Retinal pigment epithelial cell (primary cell): ENCODE measurements at regions not wholly inside any gene's neighbourhood (a gene's known extent, or its start where the extent isn't known, plus 50 kb on each side); places are given as distances from the start of the nearest gene placed in this dataset.
A peak's percentile ranks its signal among the peaks of the same experiment; 100 is the strongest.

Experiments used
- DNase-seq: peaks from one replicate; pipeline ENCODE4 v3.0.0-alpha.2; 2010; ENCODE audit warnings: low read depth
- H3K4me3 ChIP-seq: 2 replicates; pipeline ENCODE4 v1.5.1; 2011; ENCODE audit warnings: mild to moderate bottlenecking, low read length, control low read depth, moderate library complexity
- TF ChIP-seq, protein P1 (sequence below): conservative IDR thresholded peaks from 2 replicates; pipeline ENCODE4 v1.5.1; 2011; ENCODE audit warnings: low read depth, low read length, control low read depth, inconsistent platforms

DNA sequence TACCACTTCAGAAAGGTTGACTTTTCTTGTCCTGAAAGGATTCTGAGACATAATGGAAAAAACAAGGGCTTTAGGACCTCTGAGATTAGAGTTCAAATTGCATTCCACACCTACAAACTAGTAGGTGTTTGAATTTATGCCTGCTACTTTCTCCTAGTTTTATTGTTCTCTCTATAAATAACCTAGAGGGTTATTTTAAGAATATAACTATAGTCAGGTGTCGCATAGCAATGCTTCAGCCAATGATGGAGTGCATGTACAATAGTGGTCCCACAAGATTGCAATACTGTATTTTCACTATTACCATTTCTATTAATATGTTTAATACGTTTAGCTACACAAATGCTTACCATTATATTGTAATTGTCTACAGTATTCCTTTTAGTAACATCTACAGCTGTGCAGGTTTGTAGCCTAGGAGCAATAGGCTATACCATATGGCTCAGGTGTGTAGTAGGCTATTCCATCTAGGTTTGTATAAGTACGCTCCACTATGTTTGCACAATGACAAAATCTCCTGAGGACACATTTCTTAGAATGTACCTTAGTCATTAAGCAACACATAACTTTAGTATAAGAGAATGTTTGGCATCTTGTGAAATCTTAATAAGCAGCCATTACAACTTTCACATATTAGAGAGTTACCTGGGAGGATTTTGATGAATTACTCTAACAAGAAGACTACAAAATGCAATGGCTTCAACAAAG is 1352.5 kb downstream of the ZPLD1 start:
- DNase-seq = no peak
- TF ChIP-seq, protein P1, sequence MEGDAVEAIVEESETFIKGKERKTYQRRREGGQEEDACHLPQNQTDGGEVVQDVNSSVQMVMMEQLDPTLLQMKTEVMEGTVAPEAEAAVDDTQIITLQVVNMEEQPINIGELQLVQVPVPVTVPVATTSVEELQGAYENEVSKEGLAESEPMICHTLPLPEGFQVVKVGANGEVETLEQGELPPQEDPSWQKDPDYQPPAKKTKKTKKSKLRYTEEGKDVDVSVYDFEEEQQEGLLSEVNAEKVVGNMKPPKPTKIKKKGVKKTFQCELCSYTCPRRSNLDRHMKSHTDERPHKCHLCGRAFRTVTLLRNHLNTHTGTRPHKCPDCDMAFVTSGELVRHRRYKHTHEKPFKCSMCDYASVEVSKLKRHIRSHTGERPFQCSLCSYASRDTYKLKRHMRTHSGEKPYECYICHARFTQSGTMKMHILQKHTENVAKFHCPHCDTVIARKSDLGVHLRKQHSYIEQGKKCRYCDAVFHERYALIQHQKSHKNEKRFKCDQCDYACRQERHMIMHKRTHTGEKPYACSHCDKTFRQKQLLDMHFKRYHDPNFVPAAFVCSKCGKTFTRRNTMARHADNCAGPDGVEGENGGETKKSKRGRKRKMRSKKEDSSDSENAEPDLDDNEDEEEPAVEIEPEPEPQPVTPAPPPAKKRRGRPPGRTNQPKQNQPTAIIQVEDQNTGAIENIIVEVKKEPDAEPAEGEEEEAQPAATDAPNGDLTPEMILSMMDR = no peak
- H3K4me3 ChIP-seq = no peak overlapping the region

DNA sequence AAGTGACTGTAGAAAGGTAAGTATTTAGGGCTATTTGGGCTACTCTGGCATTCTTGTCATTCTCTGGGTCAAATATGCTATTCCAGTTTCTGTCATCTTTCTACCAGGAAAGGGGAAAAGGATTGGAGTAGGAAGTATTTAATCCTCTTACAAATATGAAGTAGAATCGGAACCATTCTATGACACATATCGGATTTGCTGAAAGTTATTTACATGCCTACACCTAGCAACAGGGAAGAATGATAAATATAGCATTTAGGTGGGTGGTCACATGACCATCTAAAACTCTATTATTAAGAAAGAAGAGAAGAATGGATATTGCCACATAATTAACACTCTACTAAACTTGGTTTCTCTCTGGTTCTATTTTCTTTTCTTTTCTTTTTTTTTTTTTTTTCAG is 1353.1 kb downstream of the ZPLD1 start:
- no peak overlapping the region for H3K4me3 ChIP-seq
- DNase-seq = peak; percentile 62
- TF ChIP-seq, protein P1 = no peak

DNA sequence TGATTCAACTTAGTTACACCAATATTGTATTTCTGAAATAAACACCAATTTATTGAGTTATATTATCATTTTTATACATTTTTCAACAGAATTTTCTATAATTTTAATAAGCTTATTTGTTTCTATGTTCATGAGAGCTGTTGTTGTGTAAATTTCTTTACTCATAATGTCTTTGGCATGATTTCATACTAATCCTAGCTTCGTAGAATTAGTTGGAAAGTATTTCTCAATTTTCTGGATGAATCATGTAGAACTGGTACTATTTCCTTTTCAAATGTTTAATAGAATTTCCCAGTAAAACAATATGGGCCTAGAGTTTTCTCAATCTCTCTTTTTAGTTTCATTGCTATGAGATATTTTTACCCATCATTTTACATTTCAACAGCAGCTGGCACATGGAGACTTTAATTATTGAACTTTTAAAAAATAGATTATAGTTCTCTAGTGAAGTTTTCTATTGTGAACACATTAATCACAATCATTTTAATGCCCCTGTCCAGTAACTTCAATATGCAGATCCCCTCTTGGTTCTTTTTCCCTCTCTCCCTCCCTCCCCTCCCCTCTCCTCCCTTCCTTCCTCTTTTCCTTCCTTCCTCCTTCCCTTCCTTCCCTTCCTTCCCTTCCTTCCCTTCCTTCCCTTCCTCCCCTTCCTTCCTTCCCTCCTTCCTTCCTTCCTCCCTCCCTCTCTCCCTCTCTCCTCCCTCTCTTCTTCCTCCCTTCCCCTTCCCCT is 1357.1 kb downstream of the ZPLD1 start:
- H3K4me3 ChIP-seq = no peak overlapping the region
- DNase-seq = no peak
- TF ChIP-seq, protein P1 = no peak

DNA sequence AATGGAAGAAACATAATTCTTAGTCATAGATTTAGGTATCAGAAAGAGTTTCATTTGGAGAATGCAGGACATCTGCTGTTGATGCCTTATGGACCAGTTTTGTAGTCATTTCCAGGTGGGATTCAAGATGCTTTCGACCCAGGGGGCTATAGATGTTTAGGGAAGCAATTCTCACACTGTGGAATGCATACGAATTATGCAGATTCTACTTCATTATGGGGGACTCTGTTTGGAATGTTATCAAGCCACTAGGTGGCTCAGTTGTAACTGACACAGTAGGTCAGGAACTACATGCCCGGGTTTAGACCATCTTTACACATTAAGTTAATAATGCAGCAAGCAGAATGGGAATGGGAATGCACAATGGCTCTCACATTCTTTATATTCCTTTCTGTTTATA is 1359.8 kb downstream of the ZPLD1 start:
- TF ChIP-seq, protein P1 = peak; percentile 42
- H3K4me3 ChIP-seq = no peak overlapping the region
- no peak for DNase-seq

DNA sequence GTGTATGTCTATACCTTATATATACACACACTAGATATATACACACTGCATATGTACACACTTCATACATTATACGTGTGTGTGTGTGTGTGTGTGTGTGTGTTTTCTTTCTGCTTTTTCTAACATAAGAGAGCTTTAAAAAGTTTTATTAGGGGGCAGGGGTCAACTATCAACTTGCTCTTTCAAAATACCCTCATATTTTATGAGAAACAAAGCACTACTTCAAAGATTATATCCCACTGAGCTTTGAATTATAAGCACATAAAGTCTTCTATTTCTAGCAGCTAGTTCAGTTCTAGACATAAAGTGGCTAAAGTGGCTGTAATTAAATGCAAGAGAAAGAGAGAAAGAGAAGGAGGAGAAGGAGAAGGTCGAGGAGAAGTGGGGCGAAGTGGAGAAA is 1361.3 kb downstream of the ZPLD1 start:
- H3K4me3 ChIP-seq = no peak overlapping the region
- no peak for DNase-seq
- TF ChIP-seq, protein P1 = no peak

DNA sequence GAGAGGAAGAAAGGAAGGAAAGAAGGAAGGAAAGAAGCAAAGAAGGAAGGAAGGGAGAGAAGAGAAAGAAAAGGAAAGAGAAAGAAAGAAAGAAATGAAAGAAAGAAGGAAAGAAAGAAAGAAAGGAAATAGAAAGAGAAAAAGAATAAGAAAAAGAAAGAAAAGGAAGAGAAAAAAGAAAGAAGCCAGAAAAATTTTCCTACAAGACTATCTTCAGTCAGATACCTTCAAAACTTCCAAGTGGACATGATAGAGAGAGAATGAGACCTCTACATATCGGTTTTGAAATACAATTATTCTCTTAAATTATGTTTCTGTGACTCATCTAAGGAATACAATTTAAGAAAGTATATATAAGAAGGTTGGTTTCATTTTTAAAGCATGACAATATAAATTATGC is 1369.0 kb downstream of the ZPLD1 start:
- no peak overlapping the region for H3K4me3 ChIP-seq
- DNase-seq = no peak
- TF ChIP-seq, protein P1 = no peak

DNA sequence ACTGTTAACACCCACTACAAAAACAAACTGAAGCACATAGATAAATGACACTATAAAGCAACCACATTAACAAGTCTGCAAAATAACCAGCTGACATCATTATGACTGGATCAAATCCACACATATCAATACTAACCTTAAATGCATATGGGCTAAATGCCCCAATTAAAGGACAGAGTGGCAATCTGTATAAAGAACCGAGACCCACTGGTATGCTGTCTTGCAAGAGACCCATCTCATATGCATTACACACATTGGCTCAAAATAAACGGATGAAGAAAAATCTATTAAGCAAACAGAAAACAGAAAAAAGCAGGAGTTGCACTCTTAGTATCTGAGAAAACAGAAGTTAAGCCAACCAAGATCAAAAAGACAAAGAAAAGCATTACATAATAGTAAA is 1375.4 kb downstream of the ZPLD1 start:
- TF ChIP-seq, protein P1 = no peak
- H3K4me3 ChIP-seq = no peak overlapping the region
- no peak for DNase-seq
